ENCODE measurements at regions not wholly inside any gene's neighbourhood (a gene's known extent, or its start where the extent isn't known, plus 50 kb on each side); places are given as distances from the start of the nearest gene placed in this dataset.

DNA sequence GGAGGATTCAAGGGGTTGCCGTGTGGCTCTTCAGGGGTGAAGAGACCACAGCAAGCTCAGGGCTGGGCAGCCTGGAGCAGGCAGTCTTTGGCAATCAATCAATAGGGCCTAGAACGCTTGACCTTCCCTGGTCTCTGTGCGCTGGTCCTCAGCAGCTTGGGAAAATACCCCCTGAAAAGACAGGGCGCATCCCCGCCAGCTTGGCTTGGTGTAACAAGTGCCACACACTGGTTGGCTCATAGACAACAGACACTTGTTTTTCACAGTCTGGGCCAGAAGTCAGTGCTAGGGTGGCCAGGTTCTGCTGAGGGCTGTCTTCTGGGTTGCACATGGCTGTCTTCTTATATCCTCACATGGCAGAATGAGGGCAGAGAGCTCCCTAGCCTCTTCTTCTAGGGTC, 141.1 kb downstream of the HSD17B3 start:
- Histone ChIP-seq H3K79me2 (ENCODE audit: control insufficient read depth in 1 of 2, insufficient read depth in 2 of 2, low read length in 2 of 2) (no peaks in the 10 kb centered on the region), H2AK5ac (ENCODE audit: low read depth, low read length) (no peak overlapping the region), H3K4ac (replicated peaks; ENCODE audit: insufficient read length, low read depth, low read length) (no peak overlapping the region), H3K4me1 (replicated peaks in 1 of 4; ENCODE audit: control insufficient read depth in 3 of 4, insufficient read depth in 4 of 4, low read length in 3 of 4) (no peaks in the 10 kb centered on the region; a peak in 3 of 7 replicates), H2BK12ac (ENCODE audit: low read depth, low read length) (no peak overlapping the region), H2BK5ac (ENCODE audit: low read depth, low read length) (no peak overlapping the region), H3K9me3 (ENCODE audit: insufficient read depth in 2 of 2, low read depth in 1 of 2, low read length in 1 of 2) (no peaks in the 10 kb centered on the region), H3K9ac (replicated peaks in 1 of 4; ENCODE audit: extremely low read depth in 1 of 4, low read depth in 3 of 4, low read length in 3 of 4) (no peak overlapping the region), H3K18ac (ENCODE audit: extremely low read depth, low read length) (no peak overlapping the region), H3K4me3 (ENCODE audit: extremely low read depth in 1 of 4, insufficient read depth in 2 of 4, low read depth in 3 of 4, low read length in 4 of 4) (no peak overlapping the region), H3K14ac (ENCODE audit: insufficient read length) (no peak overlapping the region), H4K5ac (ENCODE audit: insufficient read length, low read depth, low read length) (no peak overlapping the region), H3K56ac (replicated peaks; ENCODE audit: insufficient read length, low read depth, low read length) (no peak overlapping the region), H2BK15ac (ENCODE audit: low read length) (no peak overlapping the region), H3K36me3 (ENCODE audit: control insufficient read depth in 2 of 4, insufficient read depth in 4 of 4, low read length in 3 of 4) (no peaks in the 10 kb centered on the region), H4K8ac (ENCODE audit: extremely low read depth, insufficient read depth, low read length) (no peak overlapping the region), H2BK120ac (replicated peaks; ENCODE audit: low read depth, low read length) (no peak overlapping the region), H3K23ac (ENCODE audit: insufficient read length) (no peak overlapping the region), H4K20me1 (replicated peaks in 1 of 2; ENCODE audit: control insufficient read depth in 1 of 2, insufficient read depth in 2 of 2, low read length in 2 of 2) (peaks cover 0 to 4% of the 10 kb centered on the region in 2 experiments), H3K79me1 (ENCODE audit: low read depth, low read length) (no peaks in the 10 kb centered on the region), H2AFZ (ENCODE audit: low read length) (no peak overlapping the region), H3K27me3 (replicated peaks in 1 of 4; ENCODE audit: control insufficient read depth in 3 of 4, extremely low read depth in 1 of 4, insufficient read depth in 3 of 4, low read length in 3 of 4) (no peaks in the 10 kb centered on the region; a peak in 1 of 7 replicates), H3K27ac (ENCODE audit: low read depth, low read length) (no peak overlapping the region), H4K91ac (replicated peaks; ENCODE audit: insufficient read length, low read length) (no peak overlapping the region), H2BK20ac (ENCODE audit: low read length) (no peak overlapping the region), H3K4me2 (ENCODE audit: insufficient read depth in 1 of 2, low read depth in 2 of 2, low read length in 2 of 2) (no peak overlapping the region), H3K23me2 (ENCODE audit: low read depth, low read length) (peaks cover 6% of the 10 kb centered on the region; the same call in 1 of the 2 replicates)
- DNase-seq (ENCODE audit: low read depth in 1 of 2, low spot score in 2 of 2), result no peak
- ChIA-PET CTCF (ENCODE audit: partially characterized antibody) (interaction anchor here (0.7 to 1.8 kb wide), 5 partner anchors 17 to 88 kb away, joined by 3 to 5 read pairs (median 3); no protein-coding TSS in a partner anchor), POLR2A (ENCODE audit: partially characterized antibody) (no interaction called here)
- WGBS, 2 experiments (ENCODE audit: extremely low coverage in 1 of 2, insufficient coverage in 1 of 2, insufficient read length in 1 of 2, insufficient replicate concordance in 2 of 2, low coverage in 1 of 2, low lambda C conversion rate in 2 of 2, missing lambda C conversion rate in 1 of 2), result 84% methylated on average over 5 of the region's 5 CpGs; no CpG with 5 or more reads in 1 of the 2 experiments
- FAIRE-seq, result no peak
- TF ChIP-seq TAF7 (optimal IDR thresholded peaks at IDR 0.05; ENCODE audit: borderline replicate concordance, low read depth, low read length) (no peak), TAF1 (IDR thresholded peaks at IDR 0.05; ENCODE audit: low read depth, low read length) (no peak), SIRT6 (IDR thresholded peaks at IDR 0.05; ENCODE audit: low read length) (no peak), GABPA (IDR thresholded peaks at IDR 0.05; ENCODE audit: borderline replicate concordance, insufficient read depth, low read length) (no peak), SP4 (IDR thresholded peaks at IDR 0.05; ENCODE audit: low read length) (no peak)
